HG03558 (cell line): ENCODE measurements at regions not wholly inside any gene's neighbourhood (a gene's known extent, or its start where the extent isn't known, plus 50 kb on each side); places are given as distances from the start of the nearest gene placed in this dataset.
"Not testable (repeated sequence)": the region's sequence is repeated elsewhere in the genome, so short reads cannot be mapped to it uniquely, and the experiment has no call there.

Experiments used
- ATAC-seq: cut with Tn5 transposase; IDR thresholded peaks from one replicate; pipeline ENCODE4 v1.9.1; 2021; ENCODE audit warnings: moderate number of reproducible peaks; ENCODE audit not compliant: unreplicated experiment; ENCODE audit errors: extremely low read depth

DNA sequence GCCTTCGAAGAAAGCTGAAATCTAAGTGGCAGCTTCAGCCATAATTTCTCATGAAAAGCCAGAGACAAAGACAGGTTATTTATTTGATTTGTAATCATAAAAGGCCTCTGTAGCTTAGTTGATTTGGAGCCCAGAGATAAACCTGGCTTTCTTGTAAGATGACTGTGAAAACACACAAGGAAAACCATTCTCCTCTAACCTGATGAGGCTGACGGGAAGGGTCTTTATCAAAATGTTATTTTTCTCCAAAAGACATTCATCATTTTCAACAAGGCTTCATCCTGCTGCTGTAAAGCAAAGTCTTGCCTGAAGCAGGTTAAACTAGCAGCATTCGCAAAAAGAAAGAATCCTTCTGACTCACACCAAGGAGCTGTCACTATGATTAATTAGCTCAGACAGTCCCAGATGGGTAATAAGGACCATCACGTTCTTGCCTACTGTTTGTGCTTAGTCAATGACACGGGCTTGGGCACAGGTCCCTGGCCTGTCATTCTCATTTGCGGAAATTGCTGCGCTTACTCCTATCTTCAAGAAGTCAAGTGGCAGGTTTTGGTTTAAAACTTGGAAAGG is 286.6 kb downstream of the C12orf75 start:
- ATAC-seq: no peak

GRCh38 chr12:105622220-105622619 is 291.7 kb downstream of the C12orf75 start:
- ATAC-seq: no peak

- no peak for ATAC-seq
These were observed 292.6 kb downstream of the C12orf75 start for GRCh38 chr12:105622846-105623736.

DNA sequence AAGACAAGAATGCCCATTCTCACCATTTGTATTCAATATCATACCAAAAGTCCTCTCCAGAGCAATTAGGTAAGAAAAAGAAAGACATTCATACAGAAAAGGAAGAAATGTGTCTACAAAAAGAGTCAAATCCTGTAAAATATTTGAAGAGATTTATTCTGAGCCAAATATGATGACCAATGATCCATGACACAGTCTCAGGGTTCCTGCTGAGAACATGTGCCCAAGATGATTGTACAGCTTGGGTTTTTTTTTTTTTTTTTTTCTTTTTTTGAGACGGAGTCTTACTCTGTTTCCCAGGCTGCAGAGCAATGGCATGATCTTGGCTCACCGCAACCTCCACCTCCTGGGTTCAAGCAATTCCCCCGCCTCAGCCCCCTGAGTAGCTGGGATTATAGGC is 296.2 kb downstream of the C12orf75 start:
- no peak for ATAC-seq

GRCh38 chr12:105637470-105637869 is 307.0 kb downstream of the C12orf75 start:
- ATAC-seq: no peak

GRCh38 chr12:105640761-105641160 is 310.3 kb downstream of the C12orf75 start:
- no peak for ATAC-seq

GRCh38 chr12:105641749-105642148 is 311.3 kb downstream of the C12orf75 start:
- ATAC-seq: no peak

GRCh38 chr12:105644770-105645169 is 314.3 kb downstream of the C12orf75 start:
- ATAC-seq: no peak

- no peak for ATAC-seq
These were observed 324.1 kb downstream of the C12orf75 start for GRCh38 chr12:105654606-105655005.

- no peak for ATAC-seq
These were observed 327.9 kb downstream of the C12orf75 start for GRCh38 chr12:105658389-105658788.

GRCh38 chr12:105659355-105660075 is 329.0 kb downstream of the C12orf75 start:
- no peak for ATAC-seq

DNA sequence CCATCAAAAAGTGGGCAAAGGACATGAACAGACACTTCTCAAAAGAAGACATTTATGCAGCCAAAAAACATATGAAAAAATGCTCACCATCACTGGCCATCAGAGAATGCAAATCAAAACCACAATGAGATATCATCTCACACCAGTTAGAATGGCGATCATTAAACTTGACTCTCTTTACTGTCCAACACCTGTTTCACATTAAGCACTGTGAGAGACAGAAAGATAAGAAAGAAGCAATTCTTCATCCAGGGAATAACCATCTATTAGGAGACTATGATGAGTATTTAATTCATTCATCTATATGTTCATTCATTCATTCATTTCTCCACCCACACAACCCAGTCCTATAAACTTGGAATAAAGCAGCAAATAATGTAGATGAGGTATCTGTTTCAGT is 334.3 kb downstream of the C12orf75 start:
- ATAC-seq: not testable (repeated sequence)

DNA sequence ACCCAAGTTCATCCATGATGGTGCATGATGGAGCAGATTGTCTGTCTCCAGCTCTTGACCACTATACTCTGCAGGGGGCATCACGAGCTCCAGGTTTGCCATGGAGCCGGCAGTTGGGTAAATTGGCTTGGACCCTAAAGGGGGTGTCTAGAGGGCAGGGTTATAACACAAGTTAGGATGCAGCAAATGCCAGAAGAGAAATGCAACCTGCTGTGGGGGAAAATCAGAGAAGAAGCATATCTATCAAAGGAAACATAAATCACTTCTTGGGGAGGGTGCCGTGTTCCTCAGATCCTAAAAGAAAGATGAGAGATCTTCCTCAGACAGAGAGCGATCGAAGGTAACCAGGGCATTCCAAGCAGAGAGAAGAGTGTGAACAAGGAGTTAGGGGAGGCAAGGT is 334.9 kb downstream of the C12orf75 start:
- no peak for ATAC-seq

GRCh38 chr12:105667973-105668743 is 337.7 kb downstream of the C12orf75 start:
- no peak for ATAC-seq

DNA sequence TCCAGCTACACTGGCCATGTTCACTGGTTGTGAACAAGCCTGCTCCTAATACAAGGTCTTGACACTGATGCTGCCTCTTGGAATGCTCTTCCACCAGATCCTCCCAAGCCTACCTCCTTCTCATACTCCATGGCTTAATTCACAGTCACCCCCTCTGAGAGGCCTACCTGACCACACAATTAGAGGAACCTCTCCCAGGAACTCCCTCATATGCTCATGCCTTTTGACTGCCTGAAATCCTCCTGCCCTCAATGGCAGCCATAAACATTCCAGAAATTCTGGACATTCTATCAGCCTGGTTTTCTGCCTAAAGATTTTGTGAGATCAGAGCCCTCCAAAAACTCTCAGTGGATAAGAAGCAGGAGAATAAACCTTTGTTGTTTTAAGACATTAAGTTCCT is 340.2 kb downstream of the C12orf75 start:
- ATAC-seq: no peak

DNA sequence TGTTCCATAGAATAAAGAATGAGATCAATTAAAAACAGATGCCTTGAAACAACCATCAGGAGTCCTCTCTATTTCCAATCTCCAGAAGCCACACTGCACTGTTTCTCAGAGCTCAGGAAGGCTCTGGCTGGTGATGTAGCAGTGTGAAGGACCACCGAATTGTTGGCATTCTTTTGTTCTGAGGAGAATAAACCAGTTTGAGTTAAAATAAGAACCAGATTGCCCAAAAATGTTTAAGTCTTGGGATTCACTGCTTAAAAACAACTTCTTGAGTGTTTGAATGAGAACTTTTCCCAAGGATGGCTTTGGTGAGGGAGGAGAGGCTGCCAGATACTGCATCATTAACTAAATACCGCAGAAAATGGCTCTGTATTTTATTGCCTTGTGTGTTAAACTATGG is 341.2 kb downstream of the C12orf75 start:
- ATAC-seq: no peak

DNA sequence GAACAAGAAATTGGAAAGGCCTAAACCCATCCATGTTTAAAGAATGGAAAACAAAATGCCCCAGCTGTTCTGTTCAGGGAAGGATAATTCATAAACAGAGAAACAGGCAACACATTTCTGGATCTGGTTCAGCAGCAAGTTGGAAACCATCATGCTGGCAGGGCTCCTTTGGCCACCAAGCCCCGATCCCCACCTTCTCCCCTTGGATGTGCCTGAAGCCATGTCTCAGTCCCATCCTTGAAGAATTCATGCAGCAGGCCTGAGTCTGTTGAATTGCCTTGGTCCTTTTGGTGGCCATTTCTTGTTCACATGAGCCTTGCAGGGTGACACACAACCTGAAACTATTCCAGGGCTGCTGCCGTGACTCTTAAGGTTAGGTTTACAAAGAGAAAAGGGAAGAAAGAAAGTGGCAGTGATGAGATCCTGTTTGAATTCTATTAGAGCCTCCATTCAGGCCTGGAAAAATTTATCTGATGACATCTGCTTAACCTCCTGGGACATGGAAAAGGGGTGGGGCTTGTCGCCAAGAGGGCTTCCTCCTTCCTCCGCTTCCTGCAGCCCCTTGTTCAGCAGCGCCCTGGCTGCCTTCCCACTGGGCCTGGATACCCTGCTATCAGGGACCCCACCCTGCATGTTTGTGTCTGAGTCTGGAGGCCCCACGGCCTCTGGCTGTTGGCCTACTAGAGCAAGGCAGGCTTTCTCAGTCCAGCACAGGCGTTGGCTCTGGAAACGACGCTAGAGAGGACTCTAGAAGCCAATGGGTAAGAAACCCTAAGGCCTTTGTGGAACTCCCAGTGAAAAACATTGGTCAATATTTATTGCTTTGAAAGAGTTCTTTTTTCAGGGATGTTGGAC is 341.9 kb downstream of the C12orf75 start:
- ATAC-seq: no peak

DNA sequence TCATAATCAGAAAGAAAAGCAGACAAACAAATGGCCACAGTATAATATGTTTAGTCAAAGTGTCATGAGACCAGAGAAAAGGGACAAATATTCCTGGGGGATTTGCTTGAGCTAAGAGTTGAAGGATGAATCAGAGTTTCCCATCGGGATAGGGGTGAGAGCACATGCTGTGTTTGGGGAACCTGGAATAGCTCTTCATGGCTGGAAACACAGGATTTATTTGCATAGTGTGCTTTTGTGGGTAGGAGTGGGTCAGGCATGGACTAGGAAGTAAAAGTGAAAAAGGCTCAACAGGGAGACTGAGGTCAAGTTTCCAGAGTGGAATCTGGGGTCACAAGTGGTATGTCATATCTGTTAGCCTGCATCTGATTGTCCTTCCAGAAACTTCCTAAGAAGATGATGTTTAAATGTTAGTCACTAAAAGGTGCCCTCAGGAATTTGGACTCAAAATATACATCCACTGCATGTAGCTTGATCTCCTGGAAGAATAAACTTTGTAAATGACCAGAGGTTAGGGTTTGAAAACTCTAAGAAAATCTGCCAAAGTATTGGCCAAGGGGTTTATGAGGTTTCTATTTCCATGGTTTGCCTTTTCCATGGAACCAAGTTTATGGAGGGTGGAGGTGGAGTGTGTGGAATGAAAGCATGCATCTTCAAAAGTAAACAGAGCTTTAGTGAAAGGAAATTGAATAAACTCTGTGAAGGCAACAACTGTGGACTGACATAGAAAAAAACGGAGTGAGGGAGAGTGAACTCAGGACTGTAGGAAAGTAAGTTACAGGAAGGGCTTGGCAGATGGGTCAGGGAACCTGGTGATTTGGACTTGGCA is 344.6 kb downstream of the C12orf75 start:
- no peak for ATAC-seq

DNA sequence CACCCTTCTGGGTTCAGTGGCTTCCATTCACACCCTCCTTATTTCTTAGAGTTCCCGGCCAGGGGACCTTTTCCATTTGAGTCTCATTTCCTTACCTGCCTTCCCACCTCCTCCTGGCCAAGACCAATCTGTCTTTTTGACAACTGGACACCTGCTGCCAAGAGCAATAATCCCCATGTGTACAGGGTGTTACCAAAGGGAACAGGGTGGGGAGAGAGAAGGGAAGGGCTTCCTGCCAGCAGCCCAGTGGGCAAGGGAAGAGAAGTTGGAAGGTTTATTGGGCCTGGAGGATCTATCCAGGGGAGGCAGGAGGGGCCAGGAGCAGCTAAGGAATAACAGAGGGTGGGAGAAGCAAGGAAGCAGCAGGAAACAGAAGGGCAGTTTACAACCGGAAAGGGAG is 346.2 kb downstream of the C12orf75 start:
- no peak for ATAC-seq
